Duodenal mucosa (tissue), 2 donors: ENCODE measurements at regions not wholly inside any gene's neighbourhood (a gene's known extent, or its start where the extent isn't known, plus 50 kb on each side); places are given as distances from the start of the nearest gene placed in this dataset.
A peak's percentile ranks its signal among the peaks of the same experiment; 100 is the strongest.
"Not testable (repeated sequence)": the region's sequence is repeated elsewhere in the genome, so short reads cannot be mapped to it uniquely, and the experiment has no call there.

ENCODE experiments used
- H3K27ac ChIP-seq: one replicate; pipeline ENCODE4 v1.7.0; 2013; ENCODE audit warnings: low read depth, low read length
- H3K27me3 ChIP-seq, 2 donors: one replicate each; pipeline ENCODE4 v1.7.0; 2013; ENCODE audit warnings: low read length in 2 of 2, control low read depth in 1 of 2; ENCODE audit not compliant: insufficient read depth in 2 of 2, control insufficient read depth in 1 of 2
- H3K36me3 ChIP-seq, 2 donors: one replicate each; pipeline ENCODE4 v1.7.0; 2013; ENCODE audit warnings: low read length in 2 of 2, control low read depth in 1 of 2; ENCODE audit not compliant: insufficient read depth in 2 of 2, control insufficient read depth in 1 of 2
- H3K4me1 ChIP-seq, 2 donors: one replicate each; pipeline ENCODE4 v1.7.0; 2013; ENCODE audit warnings: low read length in 2 of 2, control low read depth in 1 of 2; ENCODE audit not compliant: insufficient read depth in 2 of 2, control insufficient read depth in 1 of 2
- H3K4me3 ChIP-seq, 2 donors: one replicate each; pipeline ENCODE4 v1.7.0; 2013; ENCODE audit warnings: low read length in 2 of 2, low read depth in 1 of 2
- H3K9ac ChIP-seq, 2 donors: one replicate each; pipeline ENCODE4 v1.7.0; 2013; ENCODE audit warnings: low read length in 2 of 2, low read depth in 1 of 2
- H3K9me3 ChIP-seq, 2 donors: one replicate each; pipeline ENCODE4 v1.7.0; 2013; ENCODE audit warnings: low read length in 2 of 2, control low read depth in 1 of 2; ENCODE audit not compliant: control insufficient read depth in 1 of 2

DNA sequence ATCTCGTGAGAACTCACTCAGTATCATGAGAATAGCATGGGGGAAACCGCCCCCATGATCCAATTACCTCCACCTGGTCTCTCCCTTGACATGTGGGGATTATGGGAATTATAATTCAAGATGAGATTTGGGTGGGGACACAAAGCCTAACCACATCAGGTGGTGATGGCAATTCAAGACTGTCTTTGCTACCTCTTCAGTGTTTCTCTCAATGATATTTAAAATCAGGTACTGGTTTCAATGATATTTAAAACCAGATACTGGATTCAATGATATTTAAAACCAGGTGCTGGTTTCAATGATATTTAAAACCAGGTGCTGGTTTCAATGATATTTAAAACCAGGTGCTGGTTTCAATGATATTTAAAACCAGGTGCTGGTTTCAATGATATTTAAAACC, 198.4 kb upstream of the EDNRB start:
- not testable (repeated sequence) for H3K9ac ChIP-seq, H3K27ac ChIP-seq, H3K4me3 ChIP-seq, H3K9me3 ChIP-seq, H3K36me3 ChIP-seq, H3K27me3 ChIP-seq, H3K4me1 ChIP-seq

GRCh38 chr13:78105656-78106055, 187.0 kb upstream of the EDNRB start:
- Histone ChIP-seq H3K9me3 (no peaks in the 10 kb centered on the region), H3K4me1 (no peaks in the 10 kb centered on the region), H3K27ac (no peak overlapping the region), H3K36me3 (no peaks in the 10 kb centered on the region), H3K27me3 (no peaks in the 10 kb centered on the region), H3K4me3 (no peak overlapping the region), H3K9ac (no peak overlapping the region)

DNA sequence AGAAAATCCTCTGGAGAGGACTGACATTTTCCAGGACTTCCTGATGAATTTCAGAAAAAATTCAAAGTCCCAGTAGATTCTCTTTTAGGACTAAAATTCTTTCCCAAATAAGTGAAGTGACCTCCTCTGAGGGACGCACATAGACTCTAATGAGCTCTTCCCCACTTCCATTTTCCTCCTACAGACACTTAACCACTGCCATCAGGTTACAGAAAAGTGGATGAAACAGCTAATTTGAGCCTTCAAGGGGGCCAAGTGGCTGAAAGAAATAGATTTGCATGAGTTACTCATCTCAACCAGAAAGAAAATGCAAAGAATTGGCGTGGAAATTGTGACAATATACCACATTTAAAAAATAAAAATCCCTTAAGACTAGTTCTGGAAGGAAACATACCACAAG, 185.3 kb upstream of the EDNRB start:
- Histone ChIP-seq H3K36me3 (no peaks in the 10 kb centered on the region), H3K4me3 (no peak overlapping the region), H3K27me3 (no peaks in the 10 kb centered on the region), H3K27ac (no peak overlapping the region), H3K9ac (no peak overlapping the region), H3K4me1 (no peaks in the 10 kb centered on the region), H3K9me3 (no peaks in the 10 kb centered on the region)

DNA sequence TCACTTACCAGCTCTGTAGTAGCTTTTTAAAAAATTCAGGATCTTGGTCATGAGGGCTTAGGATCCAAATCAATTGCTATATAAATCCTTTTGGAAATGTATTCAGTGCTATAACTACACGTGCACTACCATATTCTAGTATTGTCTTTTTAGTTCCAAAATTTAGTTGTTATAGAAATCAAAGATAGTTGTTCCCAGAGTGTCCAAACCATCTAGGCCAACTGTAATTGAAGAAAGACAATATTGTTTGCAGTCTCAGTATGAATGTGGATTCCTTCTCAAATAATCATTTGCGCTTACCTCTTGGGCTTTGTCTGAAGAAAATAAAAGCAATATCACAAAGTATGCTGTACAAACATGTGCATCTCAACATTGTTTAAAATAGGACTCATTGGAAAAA, 184.1 kb upstream of the EDNRB start:
- no peak overlapping the region for H3K4me3 ChIP-seq
- no peaks in the 10 kb centered on the region for H3K36me3 ChIP-seq
- no peak overlapping the region for H3K27ac ChIP-seq
- no peaks in the 10 kb centered on the region for H3K27me3 ChIP-seq
- no peak overlapping the region for H3K9ac ChIP-seq
- H3K4me1 ChIP-seq, result no peaks in the 10 kb centered on the region
- no peaks in the 10 kb centered on the region for H3K9me3 ChIP-seq

DNA sequence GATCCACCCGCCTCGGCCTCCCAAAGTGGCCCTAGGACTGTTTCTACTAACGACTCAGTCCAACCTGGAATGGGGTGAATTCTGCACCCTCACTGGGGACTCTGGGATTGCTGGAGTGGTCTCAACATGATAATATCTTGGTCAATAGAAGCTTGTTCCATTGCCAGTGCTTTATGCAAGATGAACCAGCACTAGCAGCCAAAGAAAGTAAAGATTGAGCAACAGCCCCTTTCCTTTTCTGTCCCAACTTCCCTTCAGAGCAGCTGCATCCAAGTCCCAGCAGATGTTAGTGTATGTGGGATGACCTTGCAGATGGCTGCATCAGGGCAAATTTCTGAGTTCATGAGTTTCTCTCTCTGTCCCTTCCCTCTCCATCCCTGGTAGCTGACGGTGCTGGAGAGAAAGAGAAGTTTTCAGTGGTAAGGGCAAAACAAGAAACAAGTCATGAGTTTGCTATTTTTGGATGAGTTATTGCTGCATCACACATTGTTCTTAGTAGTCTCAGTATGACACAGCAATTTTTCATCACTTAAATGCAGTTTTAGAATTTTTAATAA, 183.6 kb upstream of the EDNRB start:
- no peaks in the 10 kb centered on the region for H3K27me3 ChIP-seq
- H3K4me1 ChIP-seq, result no peaks in the 10 kb centered on the region
- no peak overlapping the region for H3K27ac ChIP-seq
- H3K36me3 ChIP-seq, result no peaks in the 10 kb centered on the region
- H3K9ac ChIP-seq, result no peak overlapping the region
- no peak overlapping the region for H3K4me3 ChIP-seq
- no peaks in the 10 kb centered on the region for H3K9me3 ChIP-seq

DNA sequence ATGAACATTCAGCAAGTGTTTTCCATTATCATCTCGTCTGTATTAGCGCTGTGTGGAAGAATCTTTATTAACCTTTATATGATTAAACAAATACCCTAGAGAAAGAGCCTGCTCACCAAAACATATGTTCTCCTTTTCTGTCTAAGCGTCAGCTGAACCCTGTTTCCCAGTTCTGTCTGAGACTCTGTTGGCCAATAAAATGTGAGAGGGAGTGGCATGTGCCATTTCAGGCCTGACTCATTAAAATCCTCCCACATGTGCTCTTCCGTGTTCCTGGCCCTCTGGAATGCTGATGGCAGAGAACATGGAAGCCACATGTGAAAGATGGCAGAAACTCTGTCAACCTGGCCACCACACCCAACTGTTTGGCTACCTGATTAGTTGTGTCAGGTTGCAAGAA, 181.9 kb upstream of the EDNRB start:
- Histone ChIP-seq H3K36me3 (no peaks in the 10 kb centered on the region), H3K4me1 (no peaks in the 10 kb centered on the region), H3K27me3 (no peaks in the 10 kb centered on the region), H3K9ac (no peak overlapping the region), H3K4me3 (no peak overlapping the region), H3K27ac (no peak overlapping the region), H3K9me3 (no peaks in the 10 kb centered on the region)

DNA sequence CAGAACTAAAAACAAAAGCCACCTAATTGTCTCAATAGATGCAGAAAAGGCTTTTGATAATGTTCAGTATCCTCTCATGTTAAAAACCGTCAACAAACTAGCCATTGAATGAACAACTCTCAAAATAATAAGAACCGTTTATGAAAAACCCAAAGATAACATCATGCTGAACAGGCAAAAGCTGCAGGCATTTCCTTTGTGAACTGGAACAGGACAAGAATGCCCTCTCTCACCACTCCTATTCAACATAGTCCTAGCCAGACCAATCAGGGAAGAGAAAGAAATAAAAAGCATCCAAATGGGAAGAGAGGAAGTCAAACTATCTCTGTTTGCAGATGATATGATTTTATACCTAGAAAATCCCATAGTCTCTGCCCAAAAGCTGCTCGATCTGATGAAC, 179.6 kb upstream of the EDNRB start:
- Histone ChIP-seq H3K4me1 (no peaks in the 10 kb centered on the region), H3K27ac (no peak overlapping the region), H3K36me3 (no peaks in the 10 kb centered on the region), H3K4me3 (no peak overlapping the region), H3K9ac (no peak overlapping the region), H3K9me3 (no peaks in the 10 kb centered on the region), H3K27me3 (no peaks in the 10 kb centered on the region)

- Histone ChIP-seq H3K36me3 (no peaks in the 10 kb centered on the region), H3K4me3 (no peak overlapping the region), H3K27ac (no peak overlapping the region), H3K9ac (no peak overlapping the region), H3K9me3 (no peaks in the 10 kb centered on the region), H3K27me3 (no peaks in the 10 kb centered on the region), H3K4me1 (no peaks in the 10 kb centered on the region)
These were observed 177.6 kb upstream of the EDNRB start for GRCh38 chr13:78096221-78096620.

- Histone ChIP-seq H3K27me3 (no peaks in the 10 kb centered on the region), H3K9ac (no peak overlapping the region), H3K4me3 (no peak overlapping the region), H3K27ac (no peak overlapping the region), H3K36me3 (no peaks in the 10 kb centered on the region), H3K4me1 (peaks cover 0 to 4% of the 10 kb centered on the region in 2 donors), H3K9me3 (no peaks in the 10 kb centered on the region)
These were observed 169.5 kb upstream of the EDNRB start for GRCh38 chr13:78087966-78088678.

- Histone ChIP-seq H3K36me3 (no peaks in the 10 kb centered on the region), H3K9ac (no peak overlapping the region), H3K27ac (no peak overlapping the region), H3K27me3 (no peaks in the 10 kb centered on the region), H3K4me3 (peak overlapping the region in 1 of 2 donors; percentile 30), H3K4me1 (peaks cover 0 to 4% of the 10 kb centered on the region in 2 donors), H3K9me3 (peaks cover 0 to 4% of the 10 kb centered on the region in 2 donors)
These were observed 167.0 kb upstream of the EDNRB start for GRCh38 chr13:78085434-78086225.
